ENCODE measurements at regions not wholly inside any gene's neighbourhood (a gene's known extent, or its start where the extent isn't known, plus 50 kb on each side); places are given as distances from the start of the nearest gene placed in this dataset.
A peak's percentile ranks its signal among the peaks of the same experiment; 100 is the strongest.

- DNase-seq (ENCODE audit: low spot score): no peak
Observed at GRCh38 chr5:86500947-86501346, 116.8 kb upstream of the COX7C start.

More at GRCh38 chr5:86500947-86501346, 116.8 kb upstream of the COX7C start:
- TF ChIP-seq AR (CRISPR knock-in tag; IDR thresholded peaks at IDR 0.05) (no peak), GRHL2 (CRISPR knock-in tag; IDR thresholded peaks at IDR 0.05; ENCODE audit: insufficient replicate concordance, severe bottlenecking) (no peak), SOX15 (CRISPR knock-in tag; IDR thresholded peaks at IDR 0.05) (no peak), TEAD4 (CRISPR knock-in tag; IDR thresholded peaks at IDR 0.05) (no peak), EMX1 (CRISPR knock-in tag; IDR thresholded peaks at IDR 0.05) (no peak), GABPB1 (CRISPR knock-in tag; IDR thresholded peaks at IDR 0.05) (no peak), CTCF (IDR thresholded peaks at IDR 0.05) (no peak), RORB (CRISPR knock-in tag; IDR thresholded peaks at IDR 0.05) (no peak), ZNF671 (CRISPR knock-in tag; IDR thresholded peaks at IDR 0.05) (no peak), USF1 (CRISPR knock-in tag; IDR thresholded peaks at IDR 0.05) (no peak), TCF7 (CRISPR knock-in tag; IDR thresholded peaks at IDR 0.05; ENCODE audit: low read depth) (no peak), ZMAT4 (CRISPR knock-in tag; IDR thresholded peaks at IDR 0.05) (no peak), FOXJ3 (CRISPR knock-in tag; IDR thresholded peaks at IDR 0.05; ENCODE audit: borderline replicate concordance) (no peak), NR3C1 (CRISPR knock-in tag; conservative IDR thresholded peaks at IDR 0.05; ENCODE audit: low read depth) (no peak), ATF6 (CRISPR knock-in tag; IDR thresholded peaks at IDR 0.05) (no peak), ZNF317 (CRISPR knock-in tag; IDR thresholded peaks at IDR 0.05; ENCODE audit: borderline replicate concordance, low read depth) (no peak), ZNF532 (CRISPR knock-in tag; IDR thresholded peaks at IDR 0.05; ENCODE audit: borderline replicate concordance) (no peak)
- Mint-ChIP-seq H3K27ac (no peak overlapping the region), H3K9me3 (no peaks in the 10 kb centered on the region), H3K4me3 (no peak overlapping the region), H3K4me1 (peaks cover 5% of the 10 kb centered on the region), H3K27me3 (ENCODE audit: low read depth) (no peaks in the 10 kb centered on the region), H3K36me3 (no peaks in the 10 kb centered on the region)
- peak; percentile 71 for ATAC-seq
- ChIA-PET CTCF (no interaction called here), POLR2A (no interaction called here)
